H1 (cell line): ENCODE measurements at regions not wholly inside any gene's neighbourhood (a gene's known extent, or its start where the extent isn't known, plus 50 kb on each side); places are given as distances from the start of the nearest gene placed in this dataset.

Source experiments
- CTCF ChIA-PET: fragments of 300-600 bp; sonication (Branson Sonifier 250); formaldehyde crosslinking; loops from one replicate; lab custom pipeline; 2021; ENCODE audit not compliant: partially characterized antibody; lab: Charles Lee
- POLR2A ChIA-PET: fragments of 300-600 bp; sonication (Branson Sonifier 250); formaldehyde crosslinking; loops from one replicate; lab custom pipeline; 2021; ENCODE audit warnings: inconsistent platforms; ENCODE audit not compliant: partially characterized antibody; lab: Charles Lee
- DNase-seq, 2 experiments: peaks; one replicate each; pipeline versions ENCODE4 v3.0.0 to v3.0.0-alpha.2; 2010 to 2022; ENCODE audit warnings: low spot score in 2 of 2, low read depth in 1 of 2, mixed read lengths in 1 of 2
- FAIRE-seq: peaks from 2 replicates; lab custom pipeline; 2011; peaks lifted over from hg19 to GRCh38; lab: Jason Lieb, UNC
- H2AFZ ChIP-seq: 2 replicates; pipeline ENCODE4 v1.8.1; 2012; ENCODE audit warnings: low read length, inconsistent platforms
- H2AK5ac ChIP-seq: 2 replicates; pipeline ENCODE4 v1.6.1; 2013; ENCODE audit warnings: low read depth, low read length
- H2BK120ac ChIP-seq: replicated peaks from 2 replicates; pipeline ENCODE3; 2013; ENCODE audit warnings: low read depth, low read length, inconsistent platforms
- H2BK12ac ChIP-seq: 2 replicates; pipeline ENCODE4 v1.6.1; 2013; ENCODE audit warnings: low read depth, low read length
- H2BK15ac ChIP-seq: 2 replicates; pipeline ENCODE4 v1.6.1; 2013; ENCODE audit warnings: low read length
- H2BK20ac ChIP-seq: 2 replicates; pipeline ENCODE4 v1.6.1; 2013; ENCODE audit warnings: low read length
- H2BK5ac ChIP-seq: 2 replicates; pipeline ENCODE4 v1.6.1; 2013; ENCODE audit warnings: low read depth, low read length
- H3K14ac ChIP-seq: 2 replicates; pipeline ENCODE4 v1.6.1; 2013; ENCODE audit warnings: inconsistent platforms; ENCODE audit not compliant: insufficient read length
- H3K18ac ChIP-seq: 2 replicates; pipeline ENCODE4 v1.6.1; 2013; ENCODE audit warnings: low read length; ENCODE audit errors: extremely low read depth
- H3K23ac ChIP-seq: 2 replicates; pipeline ENCODE4 v1.6.1; 2013; ENCODE audit warnings: inconsistent platforms; ENCODE audit not compliant: insufficient read length
- H3K23me2 ChIP-seq: 2 replicates; pipeline ENCODE4 v1.6.1; 2013; ENCODE audit warnings: low read depth, low read length
- H3K27ac ChIP-seq: 2 replicates; pipeline ENCODE4 v1.6.1; 2011; ENCODE audit warnings: low read depth, low read length, inconsistent platforms
- H3K27me3 ChIP-seq, 4 experiments: replicated peaks in 1 of 4; 1 replicate in 1 of 4; 2 replicates in 3 of 4; pipeline versions ENCODE4 v1.6.1 to v1.8.1; 2011 to 2013; ENCODE audit warnings: low read length in 3 of 4, mild to moderate bottlenecking in 3 of 4, inconsistent platforms in 2 of 4, mixed read lengths in 2 of 4, moderate library complexity in 1 of 4; ENCODE audit not compliant: control insufficient read depth in 3 of 4, insufficient read depth in 3 of 4; ENCODE audit errors: extremely low read depth in 1 of 4
- H3K36me3 ChIP-seq, 4 experiments: 2 replicates each; pipeline versions ENCODE4 v1.6.1 to v1.8.1; 2011 to 2013; ENCODE audit warnings: mild to moderate bottlenecking in 4 of 4, low read length in 3 of 4, moderate library complexity in 2 of 4, control low read depth in 1 of 4, inconsistent platforms in 1 of 4; ENCODE audit not compliant: insufficient read depth in 4 of 4, control insufficient read depth in 2 of 4
- H3K4ac ChIP-seq: replicated peaks from 2 replicates; pipeline ENCODE3; 2013; ENCODE audit warnings: low read length, low read depth, mixed read lengths, inconsistent platforms; ENCODE audit not compliant: insufficient read length
- H3K4me1 ChIP-seq, 4 experiments: replicated peaks in 1 of 4; 1 replicate in 1 of 4; 2 replicates in 3 of 4; pipeline versions ENCODE4 v1.6.1 to v1.8.1; 2011 to 2013; ENCODE audit warnings: low read length in 3 of 4, inconsistent platforms in 2 of 4, mixed read lengths in 1 of 4; ENCODE audit not compliant: insufficient read depth in 4 of 4, control insufficient read depth in 3 of 4
- H3K4me2 ChIP-seq, 2 experiments: 2 replicates each; pipeline versions ENCODE4 v1.6.1 to v1.8.1; 2011 to 2013; ENCODE audit warnings: low read depth in 2 of 2, low read length in 2 of 2, control low read depth in 1 of 2, inconsistent platforms in 1 of 2, mild to moderate bottlenecking in 1 of 2; ENCODE audit not compliant: insufficient read depth in 1 of 2
- H3K4me3 ChIP-seq, 4 experiments: fragments of 200-600, 300-600 bp in 1 of 4; sonication (generic), shearing (Covaris generic), sonication (Bioruptor Twin) in 1 of 4; 2 replicates each; pipeline versions ENCODE4 v1.5.1 to v1.8.1; 2011 to 2016; ENCODE audit warnings: low read length in 4 of 4, low read depth in 3 of 4, control low read depth in 2 of 4, inconsistent platforms in 2 of 4, mild to moderate bottlenecking in 2 of 4, mixed read lengths in 1 of 4, moderate library complexity in 1 of 4; ENCODE audit not compliant: insufficient read depth in 2 of 4; ENCODE audit errors: extremely low read depth in 1 of 4
- H3K56ac ChIP-seq: replicated peaks from 2 replicates; pipeline ENCODE3; 2013; ENCODE audit warnings: low read depth, mild to moderate bottlenecking, mixed read lengths, low read length, inconsistent platforms; ENCODE audit not compliant: insufficient read length
- H3K79me1 ChIP-seq: 2 replicates; pipeline ENCODE4 v1.6.1; 2013; ENCODE audit warnings: low read depth, low read length, control low read depth
- H3K79me2 ChIP-seq, 2 experiments: 2 replicates each; pipeline versions ENCODE4 v1.6.1 to v1.8.1; 2012 to 2013; ENCODE audit warnings: low read length in 2 of 2, mild to moderate bottlenecking in 2 of 2, inconsistent platforms in 1 of 2; ENCODE audit not compliant: insufficient read depth in 2 of 2, control insufficient read depth in 1 of 2
- H3K9ac ChIP-seq, 4 experiments: replicated peaks in 1 of 4; 1 replicate in 1 of 4; 2 replicates in 3 of 4; pipeline versions ENCODE4 v1.6.1 to v1.8.1; 2011 to 2013; ENCODE audit warnings: low read depth in 3 of 4, low read length in 3 of 4, control low read depth in 2 of 4, mild to moderate bottlenecking in 2 of 4, moderate library complexity in 2 of 4, inconsistent platforms in 1 of 4; ENCODE audit errors: extremely low read depth in 1 of 4
- H3K9me3 ChIP-seq, 2 experiments: 2 replicates each; pipeline versions ENCODE4 v1.6.1 to v1.8.1; 2012 to 2013; ENCODE audit warnings: mild to moderate bottlenecking in 2 of 2, moderate library complexity in 2 of 2, control low read depth in 1 of 2, inconsistent platforms in 1 of 2, low read depth in 1 of 2, low read length in 1 of 2, mixed read lengths in 1 of 2; ENCODE audit not compliant: insufficient read depth in 2 of 2
- H4K20me1 ChIP-seq, 2 experiments: replicated peaks in 1 of 2; 2 replicates each; pipeline versions ENCODE3 to v1.8.1; 2011 to 2013; ENCODE audit warnings: inconsistent platforms in 2 of 2, low read length in 2 of 2, mild to moderate bottlenecking in 1 of 2; ENCODE audit not compliant: insufficient read depth in 2 of 2, control insufficient read depth in 1 of 2
- H4K5ac ChIP-seq: 2 replicates; pipeline ENCODE4 v1.6.1; 2013; ENCODE audit warnings: low read length, low read depth, mixed read lengths, inconsistent platforms; ENCODE audit not compliant: insufficient read length
- H4K8ac ChIP-seq: 2 replicates; pipeline ENCODE4 v1.8.0; 2013; ENCODE audit warnings: mild to moderate bottlenecking, moderate library complexity, low read length, inconsistent platforms; ENCODE audit not compliant: insufficient read depth; ENCODE audit errors: extremely low read depth
- H4K91ac ChIP-seq: replicated peaks from 2 replicates; pipeline ENCODE3; 2013; ENCODE audit warnings: low read length, mixed read lengths, inconsistent platforms; ENCODE audit not compliant: insufficient read length
- GABPA ChIP-seq: IDR thresholded peaks from 2 replicates; pipeline ENCODE4 v1.6.1; 2011; ENCODE audit warnings: mild to moderate bottlenecking, low read length, moderate library complexity, borderline replicate concordance; ENCODE audit not compliant: insufficient read depth
- KDM5A ChIP-seq: fragments of 200-600 bp; IDR thresholded peaks from 2 replicates; pipeline ENCODE4 v1.7.1; 2012; ENCODE audit warnings: mild to moderate bottlenecking, low read length, inconsistent platforms, mixed read lengths
- SIN3A ChIP-seq, 2 experiments: IDR thresholded peaks in 1 of 2; conservative IDR thresholded peaks in 1 of 2; 2 replicates each; pipeline ENCODE4 v1.6.1; 2011 to 2012; ENCODE audit warnings: low read length in 2 of 2, improper control_type of control experiment in 1 of 2, low read depth in 1 of 2, mild to moderate bottlenecking in 1 of 2
- TAF1 ChIP-seq: IDR thresholded peaks from 2 replicates; pipeline ENCODE4 v1.6.1; 2011; ENCODE audit warnings: mild to moderate bottlenecking, low read depth, low read length
- TBP ChIP-seq: IDR thresholded peaks from 2 replicates; pipeline ENCODE4 v1.6.1; 2011; ENCODE audit warnings: low read depth, low read length, improper control_type of control experiment
- WGBS, 2 experiments: shearing (Covaris generic) in 1 of 2; methylation state at CpG; one replicate each; pipeline versions ENCODE4 v1.1.6 to v1.1.7; 2013 to 2015; ENCODE audit warnings: low lambda C conversion rate in 2 of 2, mixed read lengths in 2 of 2, inconsistent platforms in 1 of 2, low coverage in 1 of 2, missing lambda C conversion rate in 1 of 2; ENCODE audit not compliant: insufficient replicate concordance in 2 of 2, insufficient coverage in 1 of 2, insufficient read length in 1 of 2; ENCODE audit errors: extremely low coverage in 1 of 2, missing lambda C conversion rate in 1 of 2; 5-methylcytosine and 5-hydroxymethylcytosine counted together
- TF ChIP-seq, protein P1 (sequence below): IDR thresholded peaks from 2 replicates; pipeline ENCODE4 v1.6.1; 2012; ENCODE audit warnings: low read length, inconsistent platforms

DNA sequence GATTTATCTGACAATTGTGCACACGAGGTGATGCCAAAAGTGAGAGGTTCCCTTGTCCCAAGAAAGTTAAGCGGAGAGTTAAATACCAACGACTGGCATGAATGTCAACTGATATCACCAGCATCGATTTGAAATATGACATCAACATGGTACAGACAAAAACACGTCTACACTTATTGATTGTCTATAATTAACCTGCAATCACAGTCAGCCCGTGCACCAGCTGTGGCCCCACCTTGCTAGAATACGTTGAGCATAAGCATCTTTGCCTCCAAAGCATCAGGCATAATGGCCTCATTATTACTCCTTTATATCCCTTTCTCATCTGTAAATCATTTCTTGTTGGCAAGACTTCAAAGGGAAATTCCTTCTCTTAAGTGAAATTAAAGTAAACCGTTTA, 625.4 kb downstream of the IRX1 start:
- Histone ChIP-seq H3K4me1 (peaks cover 0 to 2% (median 0%) of the 10 kb centered on the region in 4 experiments; a peak in 1 of 7 replicates), H3K4me3 (no peak overlapping the region), H3K23ac (no peak overlapping the region), H3K23me2 (no peaks in the 10 kb centered on the region), H3K79me2 (no peaks in the 10 kb centered on the region), H3K9ac (no peak overlapping the region), H2BK5ac (no peak overlapping the region), H2BK12ac (no peak overlapping the region), H2AFZ (no peak overlapping the region), H3K4me2 (no peak overlapping the region), H2BK120ac (no peak overlapping the region), H3K4ac (no peak overlapping the region), H3K27ac (no peak overlapping the region), H4K5ac (no peak overlapping the region), H2BK15ac (no peak overlapping the region), H3K56ac (no peak overlapping the region), H3K18ac (no peak overlapping the region), H4K20me1 (no peaks in the 10 kb centered on the region), H4K8ac (no peak overlapping the region), H2BK20ac (no peak overlapping the region), H2AK5ac (no peak overlapping the region), H3K9me3 (0 out of 4 replicates have a peak, but pooled peaks cover 0 to 4% of the 10 kb centered on the region in 2 experiments), H3K36me3 (no peaks in the 10 kb centered on the region), H4K91ac (no peak overlapping the region), H3K14ac (no peak overlapping the region), H3K79me1 (no peaks in the 10 kb centered on the region), H3K27me3 (no peaks in the 10 kb centered on the region)
- ChIA-PET CTCF (interaction anchor here (1.1 kb wide), 1 partner anchor 75 kb away, joined by 4 read pairs; no protein-coding TSS in a partner anchor), POLR2A (no interaction called here)
- 90% methylated on average over 8 of the region's 8 CpGs; no CpG with 5 or more reads in 1 of the 2 experiments for WGBS, 2 experiments
- DNase-seq, result no peak
- TF ChIP-seq SIN3A (conservative IDR thresholded peaks at IDR 0.05 in 1 of 2, IDR thresholded peaks at IDR 0.05 in 1 of 2; ENCODE audit: low read depth in 1 of 2, low read length in 2 of 2) (no peak), KDM5A (no peak), TBP (no peak), GABPA (no peak), TAF1 (no peak)
- TF ChIP-seq, protein P1, sequence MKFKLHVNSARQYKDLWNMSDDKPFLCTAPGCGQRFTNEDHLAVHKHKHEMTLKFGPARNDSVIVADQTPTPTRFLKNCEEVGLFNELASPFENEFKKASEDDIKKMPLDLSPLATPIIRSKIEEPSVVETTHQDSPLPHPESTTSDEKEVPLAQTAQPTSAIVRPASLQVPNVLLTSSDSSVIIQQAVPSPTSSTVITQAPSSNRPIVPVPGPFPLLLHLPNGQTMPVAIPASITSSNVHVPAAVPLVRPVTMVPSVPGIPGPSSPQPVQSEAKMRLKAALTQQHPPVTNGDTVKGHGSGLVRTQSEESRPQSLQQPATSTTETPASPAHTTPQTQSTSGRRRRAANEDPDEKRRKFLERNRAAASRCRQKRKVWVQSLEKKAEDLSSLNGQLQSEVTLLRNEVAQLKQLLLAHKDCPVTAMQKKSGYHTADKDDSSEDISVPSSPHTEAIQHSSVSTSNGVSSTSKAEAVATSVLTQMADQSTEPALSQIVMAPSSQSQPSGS, result no peak
- FAIRE-seq, result no peak
